ENCODE measurements at regions not wholly inside any gene's neighbourhood (a gene's known extent, or its start where the extent isn't known, plus 50 kb on each side); places are given as distances from the start of the nearest gene placed in this dataset.

- TF ChIP-seq POLR2A (IDR thresholded peaks at IDR 0.05) (no peak), CTCF (IDR thresholded peaks at IDR 0.05) (no peak), POLR2AphosphoS5 (IDR thresholded peaks at IDR 0.05; ENCODE audit: insufficient read depth in 1 of 2, low read depth in 1 of 2) (no peak)
These were observed 69.3 kb upstream of the RGPD5 start for GRCh38 chr2:109724533-109725460.

All from vagina (tissue), 2 donors.